Skeletal muscle satellite cell (primary cell): ENCODE measurements at regions not wholly inside any gene's neighbourhood (a gene's known extent, or its start where the extent isn't known, plus 50 kb on each side); places are given as distances from the start of the nearest gene placed in this dataset.

ENCODE experiments used
- H3K27me3 ChIP-seq: 2 replicates; pipeline ENCODE4 v1.7.0; 2013; ENCODE audit warnings: low read length; ENCODE audit not compliant: control insufficient read depth, insufficient read depth
- H3K36me3 ChIP-seq: 2 replicates; pipeline ENCODE4 v1.7.0; 2013; ENCODE audit warnings: mild to moderate bottlenecking, control low read depth, low read length; ENCODE audit not compliant: insufficient read depth
- H3K4me1 ChIP-seq: 2 replicates; pipeline ENCODE4 v1.7.0; 2013; ENCODE audit warnings: low read length; ENCODE audit not compliant: control insufficient read depth, insufficient read depth
- H3K4me2 ChIP-seq: 2 replicates; pipeline ENCODE4 v1.7.0; 2013; ENCODE audit warnings: mild to moderate bottlenecking, low read length
- H3K4me3 ChIP-seq: 2 replicates; pipeline ENCODE4 v1.7.0; 2013; ENCODE audit warnings: low read length
- H3K9ac ChIP-seq: 2 replicates; pipeline ENCODE4 v1.7.0; 2013; ENCODE audit warnings: mild to moderate bottlenecking, low read depth, low read length, moderate library complexity
- H3K9me3 ChIP-seq: replicated peaks from 2 replicates; pipeline ENCODE4 v1.7.0; 2013; ENCODE audit warnings: mild to moderate bottlenecking, control low read depth, low read length

DNA sequence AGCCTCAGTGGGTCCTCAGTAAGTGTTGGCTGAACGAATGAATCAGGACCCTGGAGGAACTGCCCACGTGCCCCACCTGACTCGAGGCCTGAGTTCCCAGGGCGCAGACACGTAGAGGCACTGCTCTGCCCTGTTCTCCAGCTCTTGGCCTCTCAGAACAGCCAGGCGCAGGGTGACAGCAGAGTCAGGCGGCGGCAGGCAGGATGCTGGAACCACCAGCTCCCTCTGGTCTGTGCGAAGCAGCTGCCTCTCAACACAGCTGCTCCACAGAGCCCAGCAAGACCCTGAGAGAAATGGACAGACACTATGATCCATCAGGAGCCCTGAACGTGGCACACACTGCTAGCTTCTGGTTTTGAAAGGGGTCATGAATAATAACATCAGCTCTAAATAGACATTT, 53.1 kb upstream of the BCO1 start:
- no peak overlapping the region for H3K4me3 ChIP-seq
- no peak overlapping the region for H3K9ac ChIP-seq
- H3K9me3 ChIP-seq, result no peaks in the 10 kb centered on the region
- H3K27me3 ChIP-seq, result no peaks in the 10 kb centered on the region
- peaks cover 17% of the 10 kb centered on the region for H3K4me1 ChIP-seq
- no peak overlapping the region for H3K4me2 ChIP-seq
- no peaks in the 10 kb centered on the region for H3K36me3 ChIP-seq

DNA sequence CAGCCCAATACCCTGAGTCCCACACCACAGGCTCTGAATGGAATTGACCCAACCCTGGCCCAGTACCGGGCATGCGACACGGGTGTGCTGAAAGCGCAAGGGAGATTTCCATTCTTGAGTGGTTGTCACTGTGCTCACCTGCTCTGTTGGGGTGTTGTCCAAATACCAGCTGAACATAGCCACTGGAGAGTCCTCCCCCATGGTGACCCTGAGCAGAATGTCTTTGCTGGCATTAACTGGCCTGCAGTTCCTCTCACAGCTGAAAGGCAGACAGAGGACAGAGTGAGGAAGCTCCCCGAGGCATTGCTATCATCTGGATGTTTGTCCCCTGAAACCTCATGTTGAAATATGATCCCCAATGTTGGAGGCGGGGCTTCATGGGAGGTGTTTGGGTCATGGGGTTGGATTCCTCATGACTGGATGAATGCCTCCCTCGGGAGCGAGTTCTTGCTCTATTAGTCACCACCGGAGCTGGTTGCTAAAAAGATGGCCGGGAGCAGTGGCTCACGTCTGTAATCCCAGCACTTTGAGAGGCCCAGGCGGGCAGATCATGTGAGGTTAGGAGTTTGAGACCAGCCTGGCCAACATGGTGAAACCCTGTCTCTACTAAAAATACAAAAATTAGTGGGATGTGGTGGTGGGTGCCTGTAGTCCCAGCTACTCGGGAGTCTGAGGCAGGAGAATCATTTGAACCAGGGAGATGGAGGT, 57.3 kb upstream of the BCO1 start:
- Histone ChIP-seq H3K9me3 (no peaks in the 10 kb centered on the region), H3K36me3 (no peaks in the 10 kb centered on the region), H3K27me3 (peaks cover 7% of the 10 kb centered on the region), H3K4me1 (peaks cover 13% of the 10 kb centered on the region), H3K9ac (no peak overlapping the region), H3K4me2 (peak overlapping the region; percentile 53), H3K4me3 (no peak overlapping the region)

DNA sequence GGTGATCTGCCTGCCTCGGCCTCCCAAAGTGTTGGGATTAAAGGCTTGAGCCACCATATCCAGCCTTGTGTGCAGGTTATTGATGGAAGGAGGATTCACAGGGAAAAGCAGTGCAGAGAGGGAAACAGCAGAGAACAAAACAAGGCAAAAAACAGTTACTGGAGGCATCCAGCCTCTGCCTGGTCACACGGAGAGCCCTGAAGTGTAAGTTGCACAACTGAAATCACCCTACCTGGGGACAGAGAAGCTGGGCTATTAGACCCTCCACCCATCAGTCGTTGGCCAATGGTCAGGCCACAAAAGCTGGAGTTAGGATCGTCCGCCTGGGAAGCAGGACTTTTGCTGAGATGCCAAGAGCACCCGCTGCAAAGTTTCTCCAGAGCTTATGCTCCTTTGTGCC, 57.9 kb upstream of the BCO1 start:
- no peaks in the 10 kb centered on the region for H3K9me3 ChIP-seq
- no peaks in the 10 kb centered on the region for H3K36me3 ChIP-seq
- H3K4me1 ChIP-seq, result peaks cover 16% of the 10 kb centered on the region
- H3K4me3 ChIP-seq, result no peak overlapping the region
- H3K4me2 ChIP-seq, result peak overlapping the region; percentile 53
- no peak overlapping the region for H3K9ac ChIP-seq
- H3K27me3 ChIP-seq, result peaks cover 7% of the 10 kb centered on the region

DNA sequence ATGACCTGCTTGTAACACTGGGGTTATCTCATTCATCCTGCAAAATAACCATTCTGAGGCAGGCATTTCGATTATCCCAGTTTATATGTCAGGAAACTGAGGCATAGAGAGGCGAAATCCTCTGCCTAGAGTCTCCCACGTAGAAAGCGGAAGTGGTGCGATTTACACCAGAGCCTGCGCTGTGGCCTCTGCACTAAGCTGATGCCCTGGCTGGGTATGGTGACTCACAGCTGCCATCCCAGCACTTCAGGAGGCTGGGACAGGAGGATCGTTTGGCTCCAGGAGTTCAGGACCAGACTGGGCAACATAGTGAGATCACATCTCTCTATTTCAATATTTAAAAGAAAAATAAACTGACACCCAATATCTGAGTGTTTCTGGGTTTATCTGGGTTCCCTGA, 59.3 kb upstream of the BCO1 start:
- H3K4me1 ChIP-seq, result peaks cover 24% of the 10 kb centered on the region
- no peak overlapping the region for H3K9ac ChIP-seq
- H3K4me3 ChIP-seq, result no peak overlapping the region
- no peak overlapping the region for H3K4me2 ChIP-seq
- no peaks in the 10 kb centered on the region for H3K36me3 ChIP-seq
- no peaks in the 10 kb centered on the region for H3K9me3 ChIP-seq
- H3K27me3 ChIP-seq, result peaks cover 7% of the 10 kb centered on the region

DNA sequence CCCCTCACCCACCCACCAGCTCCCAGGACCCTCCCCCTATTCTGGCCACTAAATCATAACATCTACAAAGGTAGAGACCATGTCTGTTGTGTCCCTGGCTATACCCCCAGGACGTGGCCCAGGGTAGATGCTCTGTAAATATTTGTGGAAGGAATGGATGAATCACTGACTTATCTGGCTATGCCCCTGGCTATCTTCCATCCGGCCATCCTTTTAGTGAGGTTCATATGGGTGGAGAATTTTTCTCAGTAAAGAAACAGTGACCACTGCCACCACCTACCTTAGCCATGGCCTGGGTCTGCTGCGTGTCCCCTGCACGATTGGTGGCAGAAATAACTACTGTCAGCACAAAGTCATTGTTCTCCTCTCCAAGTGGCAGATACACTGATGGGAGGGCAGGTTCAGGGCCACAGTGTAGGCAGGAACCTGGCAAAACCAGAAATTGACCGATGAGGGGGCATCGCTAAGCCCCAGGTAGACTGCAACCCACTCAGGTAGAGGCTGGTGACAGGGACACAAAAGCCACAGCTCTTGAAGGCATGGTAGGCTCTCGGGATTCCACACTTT, 63.1 kb upstream of the BCO1 start:
- Histone ChIP-seq H3K4me2 (no peak overlapping the region), H3K4me3 (no peak overlapping the region), H3K9me3 (no peaks in the 10 kb centered on the region), H3K4me1 (peaks cover 11% of the 10 kb centered on the region), H3K36me3 (no peaks in the 10 kb centered on the region), H3K27me3 (peaks cover 11% of the 10 kb centered on the region), H3K9ac (no peak overlapping the region)

DNA sequence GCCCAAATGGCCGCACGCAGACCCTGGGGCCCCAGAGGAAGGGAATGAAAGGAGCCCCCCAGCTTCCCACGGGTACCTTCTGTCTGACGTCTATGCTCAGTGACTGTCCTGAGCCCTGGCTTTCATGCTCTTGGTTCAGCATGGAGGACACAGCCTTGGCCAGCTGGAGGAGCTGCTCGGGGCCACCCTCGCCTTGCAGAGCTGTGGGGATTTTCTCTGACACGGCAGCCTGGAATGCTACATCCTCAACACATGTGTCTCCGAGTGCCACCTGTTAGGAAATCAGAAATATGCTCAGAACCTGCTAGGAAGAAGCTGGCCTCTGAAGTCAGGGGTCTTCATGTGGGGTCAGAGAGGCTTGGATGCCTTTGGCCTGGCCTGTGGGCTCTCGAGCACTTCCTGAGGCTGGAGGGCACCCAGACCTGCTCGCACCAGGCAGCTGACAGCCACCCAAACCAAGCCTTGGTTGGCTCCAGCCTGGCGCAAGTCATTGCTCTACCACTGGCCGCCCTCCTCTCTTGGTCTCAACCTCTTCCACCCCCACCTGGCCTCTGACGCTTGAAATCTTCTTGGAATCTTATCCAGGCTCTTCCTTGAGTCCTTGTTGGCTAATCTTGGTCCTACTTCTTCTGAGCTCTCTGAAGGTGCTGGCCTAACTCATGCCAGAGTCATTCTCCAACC, 63.7 kb upstream of the BCO1 start:
- Histone ChIP-seq H3K9me3 (no peaks in the 10 kb centered on the region), H3K9ac (no peak overlapping the region), H3K36me3 (no peaks in the 10 kb centered on the region)

DNA sequence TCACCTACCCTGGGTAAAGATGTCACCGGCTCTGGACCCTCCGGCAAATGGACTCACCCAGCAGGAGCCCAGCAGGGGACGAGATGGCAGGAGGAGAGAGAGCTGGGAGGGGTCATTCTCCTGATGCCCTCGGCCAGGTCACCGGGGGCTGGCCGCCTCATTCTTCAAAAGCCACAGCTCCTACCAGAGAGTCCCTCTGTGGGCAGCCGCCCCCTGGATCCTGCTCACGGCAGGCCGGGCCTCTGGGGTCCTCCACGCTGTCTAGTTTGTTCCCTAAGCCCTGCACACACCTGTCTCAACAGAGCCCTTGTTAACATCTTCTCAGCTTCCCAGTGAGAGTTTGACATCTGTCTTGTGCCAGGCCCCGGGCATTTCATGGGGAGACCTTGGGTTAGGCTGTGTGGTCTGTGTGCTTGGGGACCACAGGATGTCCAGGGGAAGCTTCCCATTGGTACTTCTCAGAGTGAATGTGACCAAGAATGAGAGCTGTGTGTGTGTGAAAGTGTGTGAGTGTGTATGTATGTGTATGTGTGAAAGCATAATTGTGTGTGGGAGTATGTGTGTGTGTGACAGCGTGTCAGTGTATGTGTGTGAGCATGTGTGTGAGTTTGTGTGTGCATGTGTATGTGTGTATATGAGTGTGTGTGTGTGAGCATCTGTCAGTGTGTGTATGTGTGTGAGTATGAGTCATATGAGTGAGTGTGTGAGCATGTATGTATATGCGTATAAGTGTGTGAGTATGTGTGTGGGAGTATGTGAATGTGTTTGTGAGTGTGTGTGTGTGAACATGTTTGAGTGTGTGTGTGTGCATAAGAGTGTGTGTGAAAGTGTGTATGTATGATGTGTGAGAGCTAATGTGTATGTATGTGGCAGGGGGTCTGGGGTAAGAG, 65.5 kb upstream of the BCO1 start:
- H3K9ac ChIP-seq, result no peak overlapping the region
- H3K4me2 ChIP-seq, result no peak overlapping the region
- H3K27me3 ChIP-seq, result peaks cover 4% of the 10 kb centered on the region
- H3K9me3 ChIP-seq, result no peaks in the 10 kb centered on the region
- H3K4me3 ChIP-seq, result no peak overlapping the region
- peaks cover 11% of the 10 kb centered on the region for H3K4me1 ChIP-seq
- H3K36me3 ChIP-seq, result no peaks in the 10 kb centered on the region

More for the DNA sequence above, 63.7 kb upstream of the BCO1 start:
- H3K27me3 ChIP-seq, result peaks cover 11% of the 10 kb centered on the region
- H3K4me1 ChIP-seq, result peaks cover 11% of the 10 kb centered on the region
- H3K4me2 ChIP-seq, result no peak overlapping the region
- no peak overlapping the region for H3K4me3 ChIP-seq

DNA sequence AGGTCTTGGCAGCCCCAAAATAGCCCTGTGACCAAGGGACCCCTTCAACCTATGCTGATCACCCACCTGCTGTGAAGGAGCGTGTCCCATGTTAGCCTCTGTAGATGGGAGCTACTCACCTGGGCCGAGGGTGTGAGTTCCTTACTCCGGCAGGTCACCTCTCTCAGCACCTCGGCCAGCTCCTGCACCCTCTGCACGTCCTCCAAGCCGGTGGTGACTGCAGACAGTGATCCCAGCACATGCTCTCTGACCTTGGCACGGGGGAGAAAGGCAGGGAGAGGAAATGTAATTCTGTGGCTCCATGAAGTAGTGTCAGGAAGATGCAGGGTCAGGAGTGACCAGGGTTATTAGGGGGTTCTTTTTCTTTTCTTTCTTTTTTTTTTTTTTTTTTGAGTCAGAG, 67.7 kb upstream of the BCO1 start:
- Histone ChIP-seq H3K9ac (no peak overlapping the region), H3K36me3 (no peaks in the 10 kb centered on the region), H3K4me1 (peaks cover 11% of the 10 kb centered on the region), H3K4me2 (no peak overlapping the region), H3K4me3 (no peak overlapping the region), H3K9me3 (no peaks in the 10 kb centered on the region), H3K27me3 (peaks cover 9% of the 10 kb centered on the region)

DNA sequence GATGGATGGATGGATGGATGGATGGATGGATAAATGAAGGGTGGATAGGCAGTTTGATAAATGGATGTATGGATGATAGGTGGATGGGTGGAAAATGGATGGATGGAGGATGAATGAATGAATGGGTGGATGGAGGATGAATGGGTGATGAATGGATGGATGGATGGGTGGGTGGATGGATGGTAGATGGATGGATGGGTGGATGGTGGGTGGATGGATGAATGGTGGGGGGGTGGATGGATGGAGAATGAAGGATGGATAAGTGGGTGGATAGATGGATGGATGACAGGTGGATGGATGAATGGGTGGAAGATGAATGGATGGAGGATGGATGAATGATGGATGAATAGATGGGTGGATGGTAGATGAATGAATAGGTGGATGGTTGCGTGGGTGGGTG, 70.1 kb upstream of the BCO1 start:
- no peaks in the 10 kb centered on the region for H3K9me3 ChIP-seq
- no peaks in the 10 kb centered on the region for H3K36me3 ChIP-seq
- H3K4me2 ChIP-seq, result no peak overlapping the region
- no peaks in the 10 kb centered on the region for H3K4me1 ChIP-seq
- no peak overlapping the region for H3K9ac ChIP-seq
- peaks cover 9% of the 10 kb centered on the region for H3K27me3 ChIP-seq
- no peak overlapping the region for H3K4me3 ChIP-seq

DNA sequence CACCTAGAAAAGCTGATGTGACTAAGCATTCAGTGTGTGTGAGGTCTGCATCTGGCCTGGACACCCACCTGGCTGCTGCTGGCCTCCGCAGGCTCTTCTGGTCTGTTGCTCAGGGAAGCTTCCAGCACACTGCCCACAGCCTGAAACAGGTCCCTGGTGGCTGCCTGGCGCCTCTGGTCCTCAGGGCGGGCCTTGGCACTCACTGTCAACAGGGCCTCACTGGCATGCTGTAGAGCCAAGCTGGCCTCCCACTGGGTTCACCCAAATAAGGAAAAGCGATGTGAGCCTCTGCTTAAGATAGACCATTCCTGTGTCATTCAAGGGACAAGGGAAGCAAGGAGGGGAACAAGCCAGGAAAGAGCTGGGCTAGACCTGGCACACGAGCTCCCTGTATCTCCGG, 70.6 kb upstream of the BCO1 start:
- H3K9ac ChIP-seq, result no peak overlapping the region
- H3K4me3 ChIP-seq, result no peak overlapping the region
- no peak overlapping the region for H3K4me2 ChIP-seq
- H3K9me3 ChIP-seq, result no peaks in the 10 kb centered on the region
- H3K27me3 ChIP-seq, result peaks cover 9% of the 10 kb centered on the region
- no peaks in the 10 kb centered on the region for H3K4me1 ChIP-seq
- no peaks in the 10 kb centered on the region for H3K36me3 ChIP-seq
